IMR-90 (cell line): ENCODE measurements at regions not wholly inside any gene's neighbourhood (a gene's known extent, or its start where the extent isn't known, plus 50 kb on each side); places are given as distances from the start of the nearest gene placed in this dataset.

ENCODE experiments used
- ATAC-seq: fragments of 200-7000 bp; cut with Tn5 transposase; 2 replicates; pipeline ENCODE4 v1.9.1; 2020; ENCODE audit warnings: low read depth, mild to moderate bottlenecking, moderate library complexity
- BruUV-seq: library from RNA; stranded (reverse); fragments of 400-500 nt; replicated peaks from 2 replicates; lab custom pipeline; 2021; lab: Mats Ljungman, UMichigan
- CTCF ChIA-PET: fragments of 300-600 bp; formaldehyde crosslinking; extraction: SDS; loops from one replicate; lab custom pipeline; 2021; ENCODE audit warnings: antibody characterized with exemption; lab: Yijun Ruan, JAX
- POLR2A ChIA-PET: fragments of 300-600 bp; sonication (Branson Sonifier 250); formaldehyde crosslinking; loops from one replicate; lab custom pipeline; 2022; ENCODE audit warnings: antibody characterized with exemption; ENCODE audit not compliant: unreplicated experiment; lab: Charles Lee
- DNase-seq: peaks from one replicate; pipeline ENCODE4 v3.0.0; 2013
- H2AFZ ChIP-seq: replicated peaks from 2 replicates; pipeline ENCODE3; 2013; ENCODE audit warnings: low read length, mild to moderate bottlenecking; ENCODE audit not compliant: poor library complexity
- H2AK5ac ChIP-seq: 2 replicates; pipeline ENCODE4 v1.6.1; 2013; ENCODE audit warnings: low read depth, low read length, inconsistent platforms
- H2AK9ac ChIP-seq: replicated peaks from 2 replicates; pipeline ENCODE3; 2013; ENCODE audit warnings: mild to moderate bottlenecking, low read depth, low read length, moderate library complexity; ENCODE audit not compliant: poor library complexity
- H2BK120ac ChIP-seq: 2 replicates; pipeline ENCODE4 v1.6.1; 2013; ENCODE audit warnings: low read depth, low read length, inconsistent platforms
- H2BK15ac ChIP-seq: 3 replicates; pipeline ENCODE4 v1.6.1; 2013; ENCODE audit warnings: low read depth, low read length, inconsistent platforms
- H2BK20ac ChIP-seq: 2 replicates; pipeline ENCODE4 v1.6.1; 2013; ENCODE audit warnings: low read depth, mild to moderate bottlenecking, inconsistent platforms, low read length, moderate library complexity
- H2BK5ac ChIP-seq: 2 replicates; pipeline ENCODE4 v1.6.1; 2013; ENCODE audit warnings: mild to moderate bottlenecking, low read depth, low read length, inconsistent platforms; ENCODE audit not compliant: poor library complexity, severe bottlenecking
- H3K14ac ChIP-seq: replicated peaks from 2 replicates; pipeline ENCODE4 v1.6.1; 2013; ENCODE audit warnings: low read depth, low read length, inconsistent platforms
- H3K18ac ChIP-seq: 2 replicates; pipeline ENCODE4 v1.6.1; 2013; ENCODE audit warnings: low read depth, low read length, control low read depth
- H3K23ac ChIP-seq: 2 replicates; pipeline ENCODE4 v1.6.1; 2013; ENCODE audit warnings: low read depth, low read length, inconsistent platforms
- H3K27ac ChIP-seq: 2 replicates; pipeline ENCODE4 v1.5.1; 2013; ENCODE audit warnings: mild to moderate bottlenecking, control low read depth, low read length; ENCODE audit not compliant: insufficient read depth
- H3K27me3 ChIP-seq: 2 replicates; pipeline ENCODE4 v1.6.1; 2013; ENCODE audit warnings: low read length; ENCODE audit not compliant: control insufficient read depth, insufficient read depth
- H3K36me3 ChIP-seq: 2 replicates; pipeline ENCODE4 v1.6.1; 2013; ENCODE audit warnings: low read length, mixed read lengths; ENCODE audit not compliant: control insufficient read depth, insufficient read depth
- H3K4ac ChIP-seq: 2 replicates; pipeline ENCODE4 v1.6.1; 2013; ENCODE audit warnings: low read depth, low read length, inconsistent platforms
- H3K4me1 ChIP-seq: 2 replicates; pipeline ENCODE4 v1.6.1; 2013; ENCODE audit warnings: low read length, mixed read lengths; ENCODE audit not compliant: control insufficient read depth, insufficient read depth
- H3K4me2 ChIP-seq: 2 replicates; pipeline ENCODE4 v1.6.1; 2013; ENCODE audit warnings: low read depth, mild to moderate bottlenecking, control low read depth, low read length, moderate library complexity
- H3K4me3 ChIP-seq: 2 replicates; pipeline ENCODE4 v1.5.1; 2013; ENCODE audit warnings: low read depth, mild to moderate bottlenecking, control low read depth, low read length, moderate library complexity; ENCODE audit not compliant: insufficient read depth
- H3K56ac ChIP-seq: 2 replicates; pipeline ENCODE4 v1.6.1; 2013; ENCODE audit warnings: low read length, inconsistent platforms; ENCODE audit not compliant: insufficient read depth; ENCODE audit errors: extremely low read depth
- H3K79me1 ChIP-seq, 2 experiments: 2 replicates each; pipeline ENCODE4 v1.6.1; 2013; ENCODE audit warnings: low read length in 2 of 2, inconsistent platforms in 1 of 2, low read depth in 1 of 2
- H3K9ac ChIP-seq: 2 replicates; pipeline ENCODE4 v1.6.1; 2013; ENCODE audit warnings: low read depth, low read length, control low read depth
- H3K9me1 ChIP-seq: 2 replicates; pipeline ENCODE4 v1.6.1; 2013; ENCODE audit warnings: low read length, inconsistent platforms; ENCODE audit not compliant: insufficient read depth
- H3K9me3 ChIP-seq: 2 replicates; pipeline ENCODE4 v1.6.1; 2013; ENCODE audit warnings: low read length; ENCODE audit not compliant: control insufficient read depth, insufficient read depth
- H4K20me1 ChIP-seq: 2 replicates; pipeline ENCODE4 v1.6.1; 2013; ENCODE audit warnings: low read length, inconsistent platforms; ENCODE audit not compliant: insufficient read depth
- H4K5ac ChIP-seq: 2 replicates; pipeline ENCODE4 v1.6.1; 2013; ENCODE audit warnings: mild to moderate bottlenecking, low read depth, low read length, control low read depth
- H4K8ac ChIP-seq, 2 experiments: 2 replicates each; pipeline ENCODE4 v1.6.1; 2013; ENCODE audit warnings: low read depth in 2 of 2, low read length in 2 of 2, control low read depth in 1 of 2, inconsistent platforms in 1 of 2
- H4K91ac ChIP-seq: 2 replicates; pipeline ENCODE4 v1.6.1; 2013; ENCODE audit warnings: low read depth, low read length, inconsistent platforms; ENCODE audit not compliant: insufficient read depth
- BHLHE40 ChIP-seq: fragments of 150-350 bp; IDR thresholded peaks from 2 replicates; pipeline ENCODE4 v1.6.1; 2016; ENCODE audit warnings: mild to moderate bottlenecking, low read depth, low read length
- CHD1 ChIP-seq: IDR thresholded peaks from 2 replicates; pipeline ENCODE4 v1.6.1; 2012; ENCODE audit warnings: low read depth, low read length, improper control_type of control experiment
- FOS ChIP-seq: fragments of 150-350 bp; IDR thresholded peaks from 2 replicates; pipeline ENCODE4 v1.6.1; 2016; ENCODE audit warnings: low read depth, low read length
- MAFK ChIP-seq: IDR thresholded peaks from 2 replicates; pipeline ENCODE4 v1.6.1; 2012; ENCODE audit warnings: low read depth, low read length, improper control_type of control experiment
- MAZ ChIP-seq: IDR thresholded peaks from 2 replicates; pipeline ENCODE4 v1.6.1; 2012; ENCODE audit warnings: low read depth, mild to moderate bottlenecking, low read length, improper control_type of control experiment, moderate library complexity, borderline replicate concordance
- MXI1 ChIP-seq: IDR thresholded peaks from 2 replicates; pipeline ENCODE4 v1.6.1; 2012; ENCODE audit warnings: low read depth, mild to moderate bottlenecking, low read length, moderate library complexity, borderline replicate concordance
- NFE2L2 ChIP-seq: fragments of 150-350 bp; IDR thresholded peaks from 2 replicates; pipeline ENCODE4 v1.6.1; 2016; ENCODE audit warnings: low read depth, mild to moderate bottlenecking, low read length
- POLR2A ChIP-seq: IDR thresholded peaks from 2 replicates; pipeline ENCODE4 v1.6.1; 2012; ENCODE audit warnings: mild to moderate bottlenecking, low read depth, low read length
- RAD21 ChIP-seq: IDR thresholded peaks from 2 replicates; pipeline ENCODE4 v1.6.1; 2012; ENCODE audit warnings: low read length, improper control_type of control experiment
- RCOR1 ChIP-seq: IDR thresholded peaks from 2 replicates; pipeline ENCODE4 v1.6.1; 2012; ENCODE audit warnings: mild to moderate bottlenecking, low read length, improper control_type of control experiment; ENCODE audit not compliant: insufficient replicate concordance
- RFX5 ChIP-seq: IDR thresholded peaks from 2 replicates; pipeline ENCODE4 v1.8.0; 2012; ENCODE audit warnings: low read depth, mild to moderate bottlenecking, low read length, moderate library complexity
- WGBS, 2 experiments: methylation state at CpG; one replicate each; pipeline versions ENCODE4 v1.1.5 to v1.1.7; 2013; ENCODE audit warnings: missing lambda C conversion rate in 2 of 2; ENCODE audit not compliant: insufficient read length in 1 of 2; ENCODE audit errors: extremely low coverage in 2 of 2; 5-methylcytosine and 5-hydroxymethylcytosine counted together
- dilution Hi-C: fragments of 300-500 bp; cut with HindIII; formaldehyde crosslinking; loops from one replicate; pipeline ENCODE4 v1.14.3; 2018; ENCODE audit warnings: low sequenced_read_pairs; ENCODE audit not compliant: unreplicated experiment
- in situ Hi-C: fragments of 300-500 bp; cut with MboI; formaldehyde crosslinking; loops from 3 replicates; pipeline ENCODE4 v1.14.3; 2019; ENCODE audit warnings: low sequenced_read_pairs, inconsistent platforms, mixed read lengths
- intact Hi-C: fragments of 100-400 bp; cut with micrococcal nuclease; formaldehyde crosslinking; loops from 2 replicates; pipeline ENCODE4 v1.10.0; 2022
- TF ChIP-seq, protein P1 (sequence below): conservative IDR thresholded peaks from 2 replicates; pipeline ENCODE4 v1.5.1; 2012; ENCODE audit warnings: mild to moderate bottlenecking, low read depth, low read length, improper control_type of control experiment
- TF ChIP-seq, protein P2 (sequence below): fragments of 150-350 bp; IDR thresholded peaks from 2 replicates; pipeline ENCODE4 v1.6.1; 2017; ENCODE audit warnings: mild to moderate bottlenecking, antibody characterized with exemption, low read length, low read depth
- TF ChIP-seq, protein P3 (sequence below): fragments of 150-350 bp; IDR thresholded peaks from 2 replicates; pipeline ENCODE4 v1.6.1; 2016; ENCODE audit warnings: low read depth, mild to moderate bottlenecking, low read length, moderate library complexity, borderline replicate concordance

DNA sequence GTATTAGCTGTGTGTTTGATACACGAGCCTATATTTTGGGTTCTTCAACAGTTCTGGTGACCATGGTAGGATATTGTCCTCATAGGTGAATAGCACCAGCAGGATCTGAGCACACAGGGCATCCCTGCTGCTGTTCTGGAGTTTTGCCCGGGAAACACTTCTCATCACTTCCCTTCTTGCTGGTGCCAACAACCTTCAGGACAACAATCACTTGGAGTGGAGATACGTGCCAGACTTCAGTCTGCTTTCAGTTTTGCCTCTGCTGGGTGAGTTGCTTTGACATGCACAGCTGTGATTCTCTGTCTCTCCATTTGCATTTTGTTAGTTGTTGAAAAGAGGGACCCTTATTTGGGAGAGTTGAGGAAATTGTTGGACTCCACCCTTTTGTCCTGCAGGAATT, 1347.2 kb upstream of the DDX18 start:
- ChIA-PET POLR2A (no interaction called here), CTCF (no interaction called here)
- Histone ChIP-seq H2AK5ac (no peak overlapping the region), H3K56ac (no peak overlapping the region), H2AFZ (no peak overlapping the region), H3K79me1 (no peaks in the 10 kb centered on the region), H3K4me3 (no peak overlapping the region), H3K23ac (no peak overlapping the region), H3K36me3 (no peaks in the 10 kb centered on the region), H2BK20ac (no peak overlapping the region), H3K4me1 (no peaks in the 10 kb centered on the region), H3K9me1 (no peaks in the 10 kb centered on the region), H3K4me2 (no peak overlapping the region), H4K5ac (no peak overlapping the region), H3K18ac (no peak overlapping the region), H4K91ac (no peak overlapping the region), H3K27ac (no peak overlapping the region), H2BK5ac (no peak overlapping the region), H3K9me3 (peaks cover 7% of the 10 kb centered on the region; the same call in 1 of the 2 replicates), H2BK120ac (no peak overlapping the region), H3K4ac (no peak overlapping the region), H3K27me3 (no peaks in the 10 kb centered on the region), H3K14ac (no peak overlapping the region), H2BK15ac (no peak overlapping the region), H3K9ac (no peak overlapping the region), H2AK9ac (no peak overlapping the region), H4K20me1 (no peaks in the 10 kb centered on the region), H4K8ac (no peak overlapping the region)
- intact Hi-C loops (no loop called here), dilution Hi-C loops (no loop called here), in situ Hi-C loops (no loop called here)
- DNase-seq (no peak), ATAC-seq (no peak)
- WGBS, 2 experiments: no CpG with 5 or more reads among the region's 3 CpGs
- TF ChIP-seq BHLHE40 (no peak), MAFK (no peak), MAZ (no peak), FOS (no peak), RFX5 (no peak), CHD1 (no peak), RCOR1 (no peak), MXI1 (no peak), RAD21 (no peak), NFE2L2 (no peak), POLR2A (no peak)
- TF ChIP-seq, protein P1, sequence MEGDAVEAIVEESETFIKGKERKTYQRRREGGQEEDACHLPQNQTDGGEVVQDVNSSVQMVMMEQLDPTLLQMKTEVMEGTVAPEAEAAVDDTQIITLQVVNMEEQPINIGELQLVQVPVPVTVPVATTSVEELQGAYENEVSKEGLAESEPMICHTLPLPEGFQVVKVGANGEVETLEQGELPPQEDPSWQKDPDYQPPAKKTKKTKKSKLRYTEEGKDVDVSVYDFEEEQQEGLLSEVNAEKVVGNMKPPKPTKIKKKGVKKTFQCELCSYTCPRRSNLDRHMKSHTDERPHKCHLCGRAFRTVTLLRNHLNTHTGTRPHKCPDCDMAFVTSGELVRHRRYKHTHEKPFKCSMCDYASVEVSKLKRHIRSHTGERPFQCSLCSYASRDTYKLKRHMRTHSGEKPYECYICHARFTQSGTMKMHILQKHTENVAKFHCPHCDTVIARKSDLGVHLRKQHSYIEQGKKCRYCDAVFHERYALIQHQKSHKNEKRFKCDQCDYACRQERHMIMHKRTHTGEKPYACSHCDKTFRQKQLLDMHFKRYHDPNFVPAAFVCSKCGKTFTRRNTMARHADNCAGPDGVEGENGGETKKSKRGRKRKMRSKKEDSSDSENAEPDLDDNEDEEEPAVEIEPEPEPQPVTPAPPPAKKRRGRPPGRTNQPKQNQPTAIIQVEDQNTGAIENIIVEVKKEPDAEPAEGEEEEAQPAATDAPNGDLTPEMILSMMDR: no peak
- TF ChIP-seq, protein P2, sequence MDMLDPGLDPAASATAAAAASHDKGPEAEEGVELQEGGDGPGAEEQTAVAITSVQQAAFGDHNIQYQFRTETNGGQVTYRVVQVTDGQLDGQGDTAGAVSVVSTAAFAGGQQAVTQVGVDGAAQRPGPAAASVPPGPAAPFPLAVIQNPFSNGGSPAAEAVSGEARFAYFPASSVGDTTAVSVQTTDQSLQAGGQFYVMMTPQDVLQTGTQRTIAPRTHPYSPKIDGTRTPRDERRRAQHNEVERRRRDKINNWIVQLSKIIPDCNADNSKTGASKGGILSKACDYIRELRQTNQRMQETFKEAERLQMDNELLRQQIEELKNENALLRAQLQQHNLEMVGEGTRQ: no peak
- TF ChIP-seq, protein P3, sequence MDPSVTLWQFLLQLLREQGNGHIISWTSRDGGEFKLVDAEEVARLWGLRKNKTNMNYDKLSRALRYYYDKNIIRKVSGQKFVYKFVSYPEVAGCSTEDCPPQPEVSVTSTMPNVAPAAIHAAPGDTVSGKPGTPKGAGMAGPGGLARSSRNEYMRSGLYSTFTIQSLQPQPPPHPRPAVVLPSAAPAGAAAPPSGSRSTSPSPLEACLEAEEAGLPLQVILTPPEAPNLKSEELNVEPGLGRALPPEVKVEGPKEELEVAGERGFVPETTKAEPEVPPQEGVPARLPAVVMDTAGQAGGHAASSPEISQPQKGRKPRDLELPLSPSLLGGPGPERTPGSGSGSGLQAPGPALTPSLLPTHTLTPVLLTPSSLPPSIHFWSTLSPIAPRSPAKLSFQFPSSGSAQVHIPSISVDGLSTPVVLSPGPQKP: no peak
- no TSS peak for BruUV-seq
